Activated CD8-positive, alpha-beta T cell treated with anti-CD3 and anti-CD28 coated beads for 36 hours (primary cell): ENCODE measurements at regions not wholly inside any gene's neighbourhood (a gene's known extent, or its start where the extent isn't known, plus 50 kb on each side); places are given as distances from the start of the nearest gene placed in this dataset.

Source experiments
- ATAC-seq: fragments of 200-7000 bp; cut with Tn5 transposase; one replicate; pipeline ENCODE4 v1.10.0; 2021; ENCODE audit warnings: mild to moderate bottlenecking, moderate library complexity
- CTCF ChIA-PET: fragments of 350-600 bp; sonication (Branson Sonifier 250); formaldehyde crosslinking; loops from one replicate; lab custom pipeline; 2021; ENCODE audit warnings: antibody characterized with exemption; lab: Charles Lee
- POLR2A ChIA-PET: fragments of 350-600 bp; sonication (Branson Sonifier 250); formaldehyde crosslinking; loops from one replicate; lab custom pipeline; 2021; ENCODE audit warnings: antibody characterized with exemption; lab: Charles Lee
- DNase-seq: peaks from one replicate; pipeline ENCODE4 v3.0.0-alpha.2; 2020
- H3K27ac Mint-ChIP-seq: one replicate; pipeline ENCODE4 v1.8.0; 2021; ENCODE audit warnings: mild to moderate bottlenecking, mixed read lengths
- H3K27me3 Mint-ChIP-seq: one replicate; pipeline ENCODE4 v1.8.0; 2021; ENCODE audit warnings: mixed read lengths
- H3K36me3 Mint-ChIP-seq: one replicate; pipeline ENCODE4 v1.8.0; 2021; ENCODE audit warnings: low read depth, mixed read lengths
- H3K4me1 Mint-ChIP-seq: one replicate; pipeline ENCODE4 v1.8.0; 2021; ENCODE audit warnings: low read depth, mixed read lengths
- H3K4me3 Mint-ChIP-seq: one replicate; pipeline ENCODE4 v1.8.0; 2021; ENCODE audit warnings: mild to moderate bottlenecking, moderate library complexity, mixed read lengths
- H3K9me3 Mint-ChIP-seq: one replicate; pipeline ENCODE4 v1.8.0; 2021; ENCODE audit warnings: mixed read lengths
- intact Hi-C: fragments of 100-400 bp; cut with micrococcal nuclease; formaldehyde crosslinking; loops from one replicate; pipeline ENCODE4 v1.10.0; 2022
- TF ChIP-seq, protein P1 (sequence below): fragments of 200-600 bp; IDR thresholded peaks from one replicate; pipeline ENCODE4 v1.8.0; 2022; ENCODE audit warnings: antibody characterized with exemption, mild to moderate bottlenecking

DNA sequence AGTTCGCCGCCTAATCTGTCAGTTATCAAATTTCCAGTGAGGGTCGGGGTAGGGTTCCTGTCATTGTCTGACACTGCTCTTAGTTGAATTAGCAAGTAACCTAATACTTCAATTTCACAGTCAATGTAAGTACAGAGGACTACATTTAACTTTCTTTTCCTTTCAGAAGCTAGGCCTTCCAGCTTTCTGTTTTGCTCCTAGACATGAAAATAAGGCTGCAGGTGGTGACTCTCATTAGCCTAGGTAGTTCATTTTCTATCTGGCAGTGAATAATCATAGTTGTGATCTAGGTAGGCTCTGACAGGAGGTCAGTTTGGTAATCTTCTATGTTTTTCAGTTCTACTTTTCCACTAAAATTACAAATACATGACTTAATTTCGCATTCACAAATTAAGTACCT lies 783.1 kb downstream of the MRPL39 start:
- ATAC-seq, result no peak
- POLR2A ChIA-PET, result no interaction called here
- Mint-ChIP-seq H3K4me3 (no peak overlapping the region), H3K9me3 (no peaks in the 10 kb centered on the region), H3K36me3 (no peaks in the 10 kb centered on the region), H3K27me3 (no peaks in the 10 kb centered on the region), H3K4me1 (no peaks in the 10 kb centered on the region), H3K27ac (no peak overlapping the region)
- intact Hi-C loops, result no loop called here
- no peak for DNase-seq
- TF ChIP-seq, protein P1, sequence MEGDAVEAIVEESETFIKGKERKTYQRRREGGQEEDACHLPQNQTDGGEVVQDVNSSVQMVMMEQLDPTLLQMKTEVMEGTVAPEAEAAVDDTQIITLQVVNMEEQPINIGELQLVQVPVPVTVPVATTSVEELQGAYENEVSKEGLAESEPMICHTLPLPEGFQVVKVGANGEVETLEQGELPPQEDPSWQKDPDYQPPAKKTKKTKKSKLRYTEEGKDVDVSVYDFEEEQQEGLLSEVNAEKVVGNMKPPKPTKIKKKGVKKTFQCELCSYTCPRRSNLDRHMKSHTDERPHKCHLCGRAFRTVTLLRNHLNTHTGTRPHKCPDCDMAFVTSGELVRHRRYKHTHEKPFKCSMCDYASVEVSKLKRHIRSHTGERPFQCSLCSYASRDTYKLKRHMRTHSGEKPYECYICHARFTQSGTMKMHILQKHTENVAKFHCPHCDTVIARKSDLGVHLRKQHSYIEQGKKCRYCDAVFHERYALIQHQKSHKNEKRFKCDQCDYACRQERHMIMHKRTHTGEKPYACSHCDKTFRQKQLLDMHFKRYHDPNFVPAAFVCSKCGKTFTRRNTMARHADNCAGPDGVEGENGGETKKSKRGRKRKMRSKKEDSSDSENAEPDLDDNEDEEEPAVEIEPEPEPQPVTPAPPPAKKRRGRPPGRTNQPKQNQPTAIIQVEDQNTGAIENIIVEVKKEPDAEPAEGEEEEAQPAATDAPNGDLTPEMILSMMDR, result no peak
- CTCF ChIA-PET, result no interaction called here

DNA sequence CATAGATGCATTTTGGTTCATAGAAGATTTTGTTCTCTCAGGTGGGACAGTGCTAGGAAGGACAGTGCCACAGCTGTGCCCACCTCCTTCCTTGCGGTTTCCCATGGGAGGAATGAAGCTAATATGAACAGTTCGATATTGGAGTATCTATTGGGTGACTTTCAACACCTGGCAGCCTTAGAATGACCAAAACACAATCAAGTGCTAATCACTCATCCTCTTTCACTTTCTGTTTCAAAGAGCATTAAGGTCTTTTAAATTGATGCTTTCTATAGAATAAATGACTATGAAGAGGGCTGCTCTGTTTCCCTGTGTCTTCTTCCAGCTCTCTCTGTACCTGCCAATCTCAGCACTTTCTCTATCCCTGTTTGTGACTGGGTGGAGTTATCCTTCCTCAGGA lies 784.0 kb downstream of the MRPL39 start:
- DNase-seq, result no peak
- intact Hi-C loops, result no loop called here
- Mint-ChIP-seq H3K4me3 (no peak overlapping the region), H3K4me1 (no peaks in the 10 kb centered on the region), H3K36me3 (no peaks in the 10 kb centered on the region), H3K27ac (no peak overlapping the region), H3K27me3 (no peaks in the 10 kb centered on the region), H3K9me3 (no peaks in the 10 kb centered on the region)
- CTCF ChIA-PET, result no interaction called here
- TF ChIP-seq, protein P1, result no peak
- ATAC-seq, result no peak
- POLR2A ChIA-PET, result interaction anchor here (0.7 kb wide), 1 partner anchor 259 kb away, joined by 3 read pairs; no protein-coding TSS in a partner anchor

GRCh38 chr21:24785033-24785432 lies 822.2 kb downstream of the MRPL39 start:
- ChIA-PET CTCF (no interaction called here), POLR2A (no interaction called here)
- H3K4me1 Mint-ChIP-seq, result no peaks in the 10 kb centered on the region
- no peak overlapping the region for H3K4me3 Mint-ChIP-seq
- H3K27me3 Mint-ChIP-seq, result no peaks in the 10 kb centered on the region
- DNase-seq, result no peak
- TF ChIP-seq, protein P1, result no peak
- ATAC-seq, result no peak
- H3K9me3 Mint-ChIP-seq, result no peaks in the 10 kb centered on the region
- H3K36me3 Mint-ChIP-seq, result no peaks in the 10 kb centered on the region
- no peak overlapping the region for H3K27ac Mint-ChIP-seq
- intact Hi-C loops, result no loop called here

DNA sequence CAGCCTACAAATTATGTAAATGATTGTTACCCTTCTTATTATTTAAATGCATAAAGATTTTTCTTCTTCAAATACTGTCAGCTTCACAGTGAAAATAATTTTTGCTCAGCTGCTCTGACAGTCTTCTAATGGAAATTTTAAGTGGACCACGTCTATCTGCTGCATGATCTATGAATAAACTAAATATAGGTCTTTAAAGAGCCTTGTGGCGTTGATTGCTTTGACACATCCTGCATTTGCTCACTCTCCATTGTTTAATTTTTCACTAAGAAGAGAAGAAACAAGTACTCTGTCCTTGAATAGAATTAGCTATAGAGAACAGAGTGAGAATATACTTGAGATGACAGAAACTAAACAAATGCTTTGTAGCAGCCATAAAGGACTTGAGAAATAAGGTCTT lies 826.1 kb downstream of the MRPL39 start:
- POLR2A ChIA-PET, result no interaction called here
- Mint-ChIP-seq H3K9me3 (no peaks in the 10 kb centered on the region), H3K27ac (no peak overlapping the region), H3K4me1 (no peaks in the 10 kb centered on the region), H3K4me3 (no peak overlapping the region), H3K36me3 (no peaks in the 10 kb centered on the region), H3K27me3 (no peaks in the 10 kb centered on the region)
- intact Hi-C loops, result no loop called here
- DNase-seq, result no peak
- ATAC-seq, result no peak
- TF ChIP-seq, protein P1, result no peak
- CTCF ChIA-PET, result no interaction called here

DNA sequence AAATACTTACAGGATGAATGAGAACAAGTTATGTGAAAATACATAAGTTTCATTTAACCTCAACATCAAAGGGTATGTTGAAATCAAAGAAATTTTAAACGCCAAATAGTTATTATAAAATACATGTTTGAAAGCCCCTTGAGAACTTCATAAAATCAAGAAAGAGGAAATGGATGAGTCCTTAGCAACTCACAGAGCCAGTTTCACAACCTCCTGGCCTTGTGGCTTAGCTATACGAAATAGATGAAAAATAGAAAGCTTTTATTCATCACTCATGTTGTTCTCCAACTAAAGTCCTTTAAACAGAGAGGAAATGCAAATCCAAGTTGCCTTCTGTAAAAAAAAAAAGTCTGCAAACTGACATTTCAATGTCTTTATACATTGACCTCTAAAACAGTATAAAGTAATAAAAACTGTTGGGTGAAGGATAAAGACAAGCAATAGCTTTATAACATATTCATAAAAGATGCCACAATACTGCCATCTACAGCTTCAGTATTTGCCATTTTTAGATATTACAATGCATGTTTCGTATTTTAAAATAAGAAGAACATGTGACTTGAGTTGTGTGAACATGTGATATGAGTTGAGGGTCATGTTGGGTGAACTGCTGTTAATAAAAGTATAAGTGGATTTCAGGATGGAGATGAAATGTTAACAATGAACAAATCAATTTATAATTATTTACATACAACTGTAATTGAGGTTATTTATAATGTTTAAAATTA lies 847.8 kb downstream of the MRPL39 start:
- Mint-ChIP-seq H3K36me3 (no peaks in the 10 kb centered on the region), H3K27ac (no peak overlapping the region), H3K4me1 (no peaks in the 10 kb centered on the region), H3K27me3 (no peaks in the 10 kb centered on the region), H3K9me3 (no peaks in the 10 kb centered on the region), H3K4me3 (no peak overlapping the region)
- DNase-seq (no peak), ATAC-seq (no peak)
- CTCF ChIA-PET, result no interaction called here
- TF ChIP-seq, protein P1, result no peak
- POLR2A ChIA-PET, result no interaction called here
- intact Hi-C loops, result no loop called here
